ENCODE measurements at regions not wholly inside any gene's neighbourhood (a gene's known extent, or its start where the extent isn't known, plus 50 kb on each side); places are given as distances from the start of the nearest gene placed in this dataset.

GRCh38 chr16:63752347-63752746, 1369.5 kb downstream of the CDH11 start:
- Histone ChIP-seq H3K27me3 (replicated peaks; ENCODE audit: control insufficient read depth, insufficient read depth, low read length) (no peaks in the 10 kb centered on the region), H3K4me3 (ENCODE audit: low read depth, low read length) (no peak overlapping the region), H3K4me1 (no peaks in the 10 kb centered on the region), H3K9me3 (0 out of 2 replicates have a peak, but pooled peaks cover 3% of the 10 kb centered on the region), H3K36me3 (ENCODE audit: control insufficient read depth, insufficient read depth, low read length) (no peaks in the 10 kb centered on the region)
- Mint-ChIP-seq H3K4me3 (ENCODE audit: unreplicated experiment) (no peak overlapping the region), H3K4me1 (ENCODE audit: low read depth, unreplicated experiment) (no peaks in the 10 kb centered on the region), H3K27me3 (ENCODE audit: insufficient read depth, unreplicated experiment) (no peaks in the 10 kb centered on the region), H3K9me3 (ENCODE audit: unreplicated experiment) (peaks cover 1% of the 10 kb centered on the region), H3K27ac (ENCODE audit: unreplicated experiment) (no peak overlapping the region), H3K36me3 (ENCODE audit: insufficient read depth, unreplicated experiment) (no peaks in the 10 kb centered on the region)
- no peak for DNase-seq
- intact Hi-C loops (cut with micrococcal nuclease; ENCODE audit: unreplicated experiment): no loop called here
- BruUV-seq (replicated peaks): no TSS peak
- ChIA-PET CTCF (no interaction called here), POLR2A (no interaction called here)
- no peak for TF ChIP-seq CTCF (IDR thresholded peaks at IDR 0.05; ENCODE audit: insufficient read depth in 1 of 2, low read depth in 1 of 2, low read length in 1 of 2, severe bottlenecking in 1 of 2, unreplicated experiment in 1 of 2)

- H3K27ac Mint-ChIP-seq (ENCODE audit: unreplicated experiment): no peak overlapping the region
- Histone ChIP-seq H3K27me3 (replicated peaks; ENCODE audit: control insufficient read depth, insufficient read depth, low read length) (no peaks in the 10 kb centered on the region), H3K4me1 (no peaks in the 10 kb centered on the region), H3K36me3 (ENCODE audit: control insufficient read depth, insufficient read depth, low read length) (no peaks in the 10 kb centered on the region), H3K9me3 (0 out of 2 replicates have a peak, but pooled peaks cover 3% of the 10 kb centered on the region), H3K4me3 (ENCODE audit: low read depth, low read length) (no peak overlapping the region)
- no peaks in the 10 kb centered on the region for H3K9me3 Mint-ChIP-seq (ENCODE audit: unreplicated experiment)
- no TSS peak for BruUV-seq (replicated peaks)
- TF ChIP-seq CTCF (IDR thresholded peaks at IDR 0.05; ENCODE audit: insufficient read depth in 1 of 2, low read depth in 1 of 2, low read length in 1 of 2, severe bottlenecking in 1 of 2, unreplicated experiment in 1 of 2): no peak
- no peak for DNase-seq
- ChIA-PET POLR2A (no interaction called here), CTCF (no interaction called here)
- H3K27me3 Mint-ChIP-seq (ENCODE audit: insufficient read depth, unreplicated experiment): no peaks in the 10 kb centered on the region
- H3K4me1 Mint-ChIP-seq (ENCODE audit: low read depth, unreplicated experiment): no peaks in the 10 kb centered on the region
- intact Hi-C loops (cut with micrococcal nuclease; ENCODE audit: unreplicated experiment): no loop called here
- no peaks in the 10 kb centered on the region for H3K36me3 Mint-ChIP-seq (ENCODE audit: insufficient read depth, unreplicated experiment)
- H3K4me3 Mint-ChIP-seq (ENCODE audit: unreplicated experiment): no peak overlapping the region
Observed at GRCh38 chr16:63749276-63749675, 1372.6 kb downstream of the CDH11 start.

- POLR2A ChIA-PET: no interaction called here
- H3K27me3 ChIP-seq (replicated peaks; ENCODE audit: control insufficient read depth, insufficient read depth, low read length): no peaks in the 10 kb centered on the region
- no peak overlapping the region for H3K4me3 Mint-ChIP-seq (ENCODE audit: unreplicated experiment)
- no peak for TF ChIP-seq CTCF (IDR thresholded peaks at IDR 0.05; ENCODE audit: insufficient read depth in 1 of 2, low read depth in 1 of 2, low read length in 1 of 2, severe bottlenecking in 1 of 2, unreplicated experiment in 1 of 2)
- H3K27ac Mint-ChIP-seq (ENCODE audit: unreplicated experiment): no peak overlapping the region
- no peaks in the 10 kb centered on the region for H3K36me3 Mint-ChIP-seq (ENCODE audit: insufficient read depth, unreplicated experiment)
- H3K36me3 ChIP-seq (ENCODE audit: control insufficient read depth, insufficient read depth, low read length): no peaks in the 10 kb centered on the region
- no TSS peak for BruUV-seq (replicated peaks)
- no peaks in the 10 kb centered on the region for H3K27me3 Mint-ChIP-seq (ENCODE audit: insufficient read depth, unreplicated experiment)
- H3K4me3 ChIP-seq (ENCODE audit: low read depth, low read length): no peak overlapping the region
- no peak for DNase-seq
- H3K4me1 ChIP-seq: no peaks in the 10 kb centered on the region
- H3K4me1 Mint-ChIP-seq (ENCODE audit: low read depth, unreplicated experiment): no peaks in the 10 kb centered on the region
- CTCF ChIA-PET: no interaction called here
- no peaks in the 10 kb centered on the region for H3K9me3 Mint-ChIP-seq (ENCODE audit: unreplicated experiment)
- H3K9me3 ChIP-seq: no peaks in the 10 kb centered on the region
- intact Hi-C loops (cut with micrococcal nuclease; ENCODE audit: unreplicated experiment): no loop called here
Observed at GRCh38 chr16:63745456-63745855, 1376.4 kb downstream of the CDH11 start.
